NCI-H187 treated with DMSO at 0.1 percent for 48 hours (cell line): ENCODE measurements at regions not wholly inside any gene's neighbourhood (a gene's known extent, or its start where the extent isn't known, plus 50 kb on each side); places are given as distances from the start of the nearest gene placed in this dataset.

ENCODE experiments used
- DNase-seq: peaks from one replicate; lab custom pipeline; 2025; lab: John Stamatoyannopoulos, UW

GRCh38 chr17:71933306-71933705 lies 187.5 kb upstream of the SOX9 start:
- DNase-seq = no peak

- no peak for DNase-seq
Measured at GRCh38 chr17:71934520-71934919, 186.3 kb upstream of the SOX9 start.

DNA sequence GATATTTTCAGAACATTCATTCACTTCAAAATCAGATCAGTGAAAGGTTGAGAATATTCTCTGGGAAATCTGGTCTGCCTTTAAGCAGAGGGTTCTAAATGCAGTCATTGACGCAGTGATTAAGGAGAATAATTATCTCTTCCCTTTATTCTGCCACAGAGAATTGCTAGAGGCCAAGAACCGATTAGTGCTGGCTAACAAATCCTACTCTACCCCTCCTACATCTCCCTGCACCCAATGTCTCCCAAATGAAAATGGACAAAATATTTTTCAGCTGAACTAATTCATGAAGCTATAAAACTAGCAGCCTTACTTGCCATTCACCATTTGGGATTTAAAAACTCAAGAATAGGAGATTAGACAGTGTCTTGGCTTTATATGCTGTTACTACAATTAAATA lies 185.5 kb upstream of the SOX9 start:
- DNase-seq = no peak

- no peak for DNase-seq
Measured at GRCh38 chr17:71936977-71937376, 183.8 kb upstream of the SOX9 start.

- DNase-seq = no peak
Measured at GRCh38 chr17:71937914-71938313, 182.9 kb upstream of the SOX9 start.

- DNase-seq = no peak
Measured at GRCh38 chr17:71938340-71939010, 182.3 kb upstream of the SOX9 start.

GRCh38 chr17:71941920-71942319 lies 178.9 kb upstream of the SOX9 start:
- no peak for DNase-seq

- DNase-seq = no peak
Measured at GRCh38 chr17:71942626-71943025, 178.2 kb upstream of the SOX9 start.

DNA sequence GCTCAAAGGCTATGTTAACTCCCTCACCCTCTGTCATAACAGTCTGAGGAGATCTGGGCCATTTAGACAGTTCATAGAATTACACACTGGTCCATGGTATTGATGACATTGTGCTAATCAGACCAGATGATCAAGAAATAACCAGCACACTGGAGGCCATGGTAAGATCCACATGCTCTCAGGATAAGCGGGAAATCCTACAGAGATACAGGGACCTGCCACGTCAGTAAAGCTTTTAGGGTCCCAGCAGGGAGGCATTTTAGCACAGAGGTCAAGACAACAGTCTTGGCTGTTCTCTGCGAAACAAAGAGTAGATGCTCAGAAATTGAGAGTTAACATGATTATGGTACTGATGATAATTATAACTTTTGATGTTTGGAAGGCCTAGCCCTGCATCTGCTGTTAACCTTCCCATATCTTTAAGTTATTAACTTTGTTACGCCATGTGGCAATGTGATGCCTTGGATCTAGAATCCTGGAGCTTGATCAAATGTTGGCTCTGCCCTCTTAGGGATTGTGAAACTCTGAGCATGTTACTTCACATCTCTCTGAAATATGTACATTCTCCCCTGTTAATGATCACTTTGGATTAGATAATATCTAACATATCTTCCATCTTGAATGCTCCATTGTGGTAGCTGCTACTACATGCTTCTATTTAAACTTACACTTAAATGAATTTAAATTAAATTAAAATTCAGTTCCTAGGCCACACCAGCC lies 172.0 kb upstream of the SOX9 start:
- no peak for DNase-seq

GRCh38 chr17:71959154-71959553 lies 161.7 kb upstream of the SOX9 start:
- DNase-seq = no peak

- DNase-seq = no peak
Measured at GRCh38 chr17:71963351-71963750, 157.5 kb upstream of the SOX9 start.

GRCh38 chr17:71963791-71964190 lies 157.0 kb upstream of the SOX9 start:
- DNase-seq = no peak

- no peak for DNase-seq
Measured at GRCh38 chr17:71964559-71964958, 156.3 kb upstream of the SOX9 start.

- no peak for DNase-seq
Measured at GRCh38 chr17:71966055-71966454, 154.8 kb upstream of the SOX9 start.

DNA sequence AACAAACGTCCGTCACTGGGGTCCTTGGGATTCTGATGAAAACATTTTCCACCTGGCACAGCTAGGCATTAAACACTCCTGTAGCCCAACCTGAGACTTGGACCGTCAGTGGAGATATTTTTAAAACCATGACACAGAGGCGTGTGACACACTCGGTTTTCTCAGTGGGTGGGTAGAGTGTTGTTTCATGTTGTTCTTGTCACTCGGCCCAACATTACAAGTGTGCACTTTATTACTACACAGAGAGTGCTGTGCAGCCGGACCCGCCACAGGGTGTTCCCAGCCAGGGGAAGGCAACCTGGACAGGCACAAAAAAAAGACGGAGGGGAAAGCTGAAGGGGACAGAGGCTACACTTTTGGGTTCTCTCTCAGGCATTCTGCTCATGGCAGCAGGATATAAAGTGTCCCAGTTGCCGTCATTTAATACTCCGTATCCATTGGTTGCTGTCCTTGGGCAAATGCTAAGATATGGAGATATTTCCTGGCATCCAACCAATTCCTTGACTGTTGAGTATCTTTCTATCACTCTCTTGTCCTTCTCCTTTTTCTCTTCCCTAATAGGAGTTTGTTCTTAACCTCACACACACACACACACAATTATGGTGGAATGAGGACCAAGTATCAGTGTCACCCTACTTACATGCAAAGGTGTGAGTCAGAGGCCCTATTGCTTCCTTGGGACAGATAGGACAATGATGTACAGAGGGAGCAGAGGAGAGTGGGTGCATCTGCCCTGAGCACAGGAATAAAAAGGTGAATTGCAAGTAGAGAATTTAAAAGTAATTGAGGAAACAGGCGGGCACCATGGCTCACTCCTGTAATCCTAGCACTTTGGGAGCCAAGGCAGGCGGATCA lies 154.1 kb upstream of the SOX9 start:
- DNase-seq = no peak

- no peak for DNase-seq
Measured at GRCh38 chr17:71969500-71969899, 151.3 kb upstream of the SOX9 start.

DNA sequence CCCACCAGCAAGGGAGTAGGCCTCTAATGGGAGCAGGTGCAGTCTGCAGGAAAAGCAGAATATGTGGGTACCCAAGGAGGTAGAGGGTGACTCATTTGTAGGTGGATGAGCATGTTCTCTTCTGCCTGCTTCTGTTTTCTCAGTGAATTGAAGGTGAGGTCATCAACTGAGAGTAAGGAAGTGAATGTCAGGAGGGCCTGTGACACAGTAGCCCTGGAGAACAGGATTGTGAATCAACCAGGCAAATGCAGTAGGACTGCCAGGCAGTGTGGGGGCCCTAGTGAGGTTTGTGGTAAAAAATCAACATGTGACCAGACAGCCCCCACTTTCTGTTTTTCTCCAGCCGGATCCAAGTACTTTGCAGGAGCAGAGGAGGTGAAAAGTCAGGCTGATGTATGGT lies 150.5 kb upstream of the SOX9 start:
- DNase-seq = no peak

DNA sequence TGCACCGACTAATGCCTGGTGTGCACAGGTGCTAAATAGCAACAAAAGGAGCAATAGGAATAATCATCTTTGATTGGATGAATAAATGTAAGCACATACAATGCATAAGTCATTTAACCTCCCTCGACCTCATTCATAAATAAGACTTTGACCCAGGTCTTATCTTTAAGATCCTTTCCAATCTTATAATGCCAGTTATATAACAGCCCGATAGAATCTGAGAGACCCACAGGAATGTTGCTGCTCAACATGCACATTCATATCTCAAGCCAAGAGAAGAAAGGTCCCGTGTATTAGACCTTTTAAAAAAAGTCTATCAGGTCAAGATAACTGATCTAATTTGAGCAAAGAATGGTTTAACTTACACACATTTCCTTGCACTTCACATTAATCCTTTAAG lies 146.8 kb upstream of the SOX9 start:
- DNase-seq = no peak

DNA sequence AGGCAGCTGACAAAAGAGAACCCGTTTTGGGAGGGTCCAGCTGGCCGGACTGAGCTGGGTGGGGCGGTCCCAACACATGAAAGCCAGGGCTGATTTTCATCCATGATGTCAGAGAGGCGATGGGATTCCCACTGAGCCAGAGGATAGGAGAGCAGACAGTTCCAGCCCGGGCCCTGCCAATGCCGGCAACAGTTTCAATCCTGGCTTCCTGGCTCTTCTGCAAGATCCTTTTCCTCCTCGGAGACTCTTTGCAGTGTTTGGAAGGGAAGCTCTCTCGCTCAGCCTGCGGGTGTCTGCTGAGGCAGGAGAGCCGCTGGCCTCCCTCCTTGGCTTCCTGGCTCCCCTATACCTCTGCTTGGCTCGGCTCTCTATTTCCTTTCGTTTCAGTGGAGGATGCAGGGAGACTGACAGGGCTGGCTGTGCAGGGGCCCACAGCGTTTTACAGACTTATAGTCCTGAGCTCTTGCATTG lies 145.5 kb upstream of the SOX9 start:
- no peak for DNase-seq

DNA sequence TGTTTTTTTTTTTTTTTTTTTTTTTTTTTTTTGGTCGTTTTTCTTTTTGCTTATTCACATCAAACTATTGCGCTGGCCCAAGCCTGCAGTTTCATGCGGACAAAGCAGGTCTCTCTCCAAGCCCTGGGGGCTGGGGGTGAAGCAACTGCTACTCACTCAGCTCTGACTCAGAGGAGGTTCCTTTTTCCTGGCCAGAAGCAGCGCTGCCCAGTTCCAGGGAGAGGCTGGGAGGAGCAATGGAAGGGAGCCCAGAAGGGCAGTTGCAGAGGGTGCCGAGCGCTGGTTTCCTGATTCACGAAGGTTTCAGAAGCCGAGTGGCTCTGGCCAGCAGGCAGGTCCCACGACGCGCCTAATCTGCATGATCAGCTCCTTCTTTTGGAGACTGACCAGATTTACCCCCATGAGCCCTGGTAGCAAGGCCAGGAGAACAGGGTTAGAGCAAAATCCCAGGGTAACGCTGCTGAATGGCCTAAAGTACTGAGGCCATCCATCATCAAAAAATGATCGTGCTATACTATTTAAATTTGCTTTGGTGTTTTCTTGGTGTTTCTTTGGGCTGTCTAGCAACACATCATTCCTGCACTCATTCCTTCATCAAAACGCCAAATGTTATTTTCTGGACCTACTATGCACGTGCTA lies 144.7 kb upstream of the SOX9 start:
- no peak for DNase-seq

DNA sequence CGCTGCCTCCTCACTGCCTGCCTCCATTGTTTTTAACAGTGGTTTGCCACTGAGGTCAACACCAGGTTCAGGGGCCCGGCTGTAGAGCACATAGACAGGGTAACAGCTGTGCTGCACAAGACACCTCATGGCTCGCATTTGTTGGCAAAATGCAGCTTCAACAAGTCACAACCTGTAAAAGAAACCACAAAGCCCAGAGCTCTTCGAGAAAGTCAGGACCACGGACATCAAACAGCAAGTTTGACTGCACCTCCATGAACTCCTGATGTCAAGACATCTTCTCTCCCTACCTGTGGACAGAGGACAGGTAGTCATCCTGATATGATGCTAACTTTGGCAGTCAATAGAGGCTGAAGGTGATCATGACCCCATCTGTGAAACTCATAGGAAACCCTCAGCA lies 142.4 kb upstream of the SOX9 start:
- no peak for DNase-seq

- no peak for DNase-seq
Measured at GRCh38 chr17:71980171-71980570, 140.6 kb upstream of the SOX9 start.
